HepG2 (cell line): ENCODE measurements at regions not wholly inside any gene's neighbourhood (a gene's known extent, or its start where the extent isn't known, plus 50 kb on each side); places are given as distances from the start of the nearest gene placed in this dataset.

Experiments used
- ATAC-seq: fragments of 200-7000 bp; cut with Tn5 transposase; 3 replicates; pipeline ENCODE4 v1.9.1; 2020; ENCODE audit warnings: mild to moderate bottlenecking, moderate library complexity
- BruUV-seq: library from RNA; stranded (reverse); fragments of 400-500 nt; replicated peaks from 2 replicates; lab custom pipeline; 2021; lab: Mats Ljungman, UMichigan
- CTCF ChIA-PET: fragments of 300-600 bp; formaldehyde crosslinking; extraction: SDS; loops from one replicate; lab custom pipeline; 2021; ENCODE audit warnings: low total read pairs, inconsistent platforms, low intra/inter-chr PET ratio; lab: Yijun Ruan, JAX
- POLR2A ChIA-PET: fragments of 350-600 bp; sonication (Branson Sonifier 250); formaldehyde crosslinking; loops from one replicate; lab custom pipeline; 2020; ENCODE audit warnings: antibody characterized with exemption, inconsistent platforms; lab: Yijun Ruan, JAX
- DNase-seq: peaks from one replicate; pipeline ENCODE4 v3.0.0-alpha.2; 2015; ENCODE audit warnings: low spot score
- FAIRE-seq: peaks from 3 replicates; lab custom pipeline; 2011; peaks lifted over from hg19 to GRCh38; lab: Jason Lieb, UNC
- H2AFZ ChIP-seq: one replicate; pipeline ENCODE4 v1.6.1; 2011; ENCODE audit warnings: low read length, inconsistent platforms
- H3K27ac ChIP-seq: fragments of 300-600 bp; 3 replicates; pipeline ENCODE4 v1.8.0; 2011; ENCODE audit warnings: mixed run types, mild to moderate bottlenecking, mixed read lengths, low read length, inconsistent platforms; ENCODE audit not compliant: insufficient read depth; ENCODE audit errors: extremely low read length
- H3K27me3 ChIP-seq, 2 experiments: fragments of 200-600 bp in 1 of 2; 2 replicates in 1 of 2; 3 replicates in 1 of 2; pipeline versions ENCODE4 v1.6.0 to v1.8.0; 2011; ENCODE audit warnings: low read length in 2 of 2, mild to moderate bottlenecking in 2 of 2, moderate library complexity in 2 of 2, inconsistent platforms in 1 of 2; ENCODE audit not compliant: insufficient read depth in 2 of 2, control insufficient read depth in 1 of 2
- H3K36me3 ChIP-seq, 2 experiments: fragments of 200-600 bp in 1 of 2; replicated peaks in 1 of 2; 2 replicates in 1 of 2; 3 replicates in 1 of 2; pipeline versions ENCODE4 v1.5.1 to v1.8.0; 2011; ENCODE audit warnings: low read length in 2 of 2, inconsistent platforms in 1 of 2; ENCODE audit not compliant: insufficient read depth in 2 of 2, control insufficient read depth in 1 of 2
- H3K4me1 ChIP-seq: 2 replicates; pipeline ENCODE4 v1.5.1; 2012; ENCODE audit warnings: low read length, inconsistent platforms; ENCODE audit not compliant: insufficient read depth
- H3K4me2 ChIP-seq: 2 replicates; pipeline ENCODE4 v1.6.0; 2011; ENCODE audit warnings: low read depth, low read length, inconsistent platforms
- H3K4me3 ChIP-seq, 3 experiments: fragments of 200-600 bp in 1 of 3; sonication (generic), shearing (Covaris generic) in 1 of 3; replicated peaks in 1 of 3; 2 replicates each; pipeline ENCODE4 v1.5.1; 2011 to 2016; ENCODE audit warnings: low read length in 3 of 3, inconsistent platforms in 2 of 3, low read depth in 2 of 3, mild to moderate bottlenecking in 2 of 3, control low read depth in 1 of 3, mixed read lengths in 1 of 3; ENCODE audit not compliant: insufficient read depth in 1 of 3
- H3K79me2 ChIP-seq: one replicate; pipeline ENCODE4 v1.6.1; 2011; ENCODE audit warnings: low read length, inconsistent platforms; ENCODE audit not compliant: insufficient read depth
- H3K9ac ChIP-seq: 2 replicates; pipeline ENCODE4 v1.6.0; 2011; ENCODE audit warnings: mild to moderate bottlenecking, low read depth, low read length, inconsistent platforms; ENCODE audit not compliant: insufficient read depth
- H3K9me3 ChIP-seq: 2 replicates; pipeline ENCODE4 v1.5.1; 2012; ENCODE audit warnings: mild to moderate bottlenecking, low read length
- H4K20me1 ChIP-seq: 2 replicates; pipeline ENCODE4 v1.6.0; 2011; ENCODE audit warnings: inconsistent platforms, mild to moderate bottlenecking, low read length, moderate library complexity; ENCODE audit not compliant: insufficient read depth
- ATRX ChIP-seq: sonication (generic); formaldehyde crosslinking; IDR thresholded peaks from 2 replicates; pipeline ENCODE4 v1.4.0; 2020; ENCODE audit warnings: missing genetic modification reagents, borderline replicate concordance
- BORCS8-MEF2B ChIP-seq: sonication (generic); formaldehyde crosslinking; IDR thresholded peaks from 2 replicates; pipeline ENCODE4 v1.8.0; 2022; ENCODE audit warnings: mild to moderate bottlenecking, missing genetic modification reagents
- DMAP1 ChIP-seq: IDR thresholded peaks from 2 replicates; pipeline ENCODE4 v1.6.1; 2016
- ETV6 ChIP-seq: sonication (generic); formaldehyde crosslinking; conservative IDR thresholded peaks from 2 replicates; pipeline ENCODE4 v1.4.0; 2020; ENCODE audit warnings: missing genetic modification reagents
- HMG20A ChIP-seq: IDR thresholded peaks from 2 replicates; pipeline ENCODE4 v1.6.1; 2016; ENCODE audit warnings: borderline replicate concordance
- JUNB ChIP-seq: sonication (generic); formaldehyde crosslinking; IDR thresholded peaks from 2 replicates; pipeline ENCODE4 v1.8.0; 2022; ENCODE audit warnings: missing genetic modification reagents, mild to moderate bottlenecking, borderline replicate concordance
- MTF2 ChIP-seq: sonication (generic); formaldehyde crosslinking; IDR thresholded peaks from 2 replicates; pipeline ENCODE4 v1.5.0; 2020; ENCODE audit warnings: missing genetic modification reagents, borderline replicate concordance
- SP4 ChIP-seq: sonication (generic); formaldehyde crosslinking; IDR thresholded peaks from 2 replicates; pipeline ENCODE4 v1.8.1; 2023; ENCODE audit warnings: mild to moderate bottlenecking, missing genetic modification reagents
- ZNF101 ChIP-seq: sonication (generic); formaldehyde crosslinking; IDR thresholded peaks from 2 replicates; pipeline ENCODE4 v1.4.0; 2020; ENCODE audit warnings: mild to moderate bottlenecking, low read depth, missing genetic modification reagents, borderline replicate concordance
- ZNF142 ChIP-seq: sonication (generic); formaldehyde crosslinking; IDR thresholded peaks from 2 replicates; pipeline ENCODE4 v1.4.0; 2020; ENCODE audit warnings: missing genetic modification reagents
- ZNF746 ChIP-seq: sonication (generic); formaldehyde crosslinking; IDR thresholded peaks from 2 replicates; pipeline ENCODE4 v1.8.0; 2022; ENCODE audit warnings: mild to moderate bottlenecking, missing genetic modification reagents
- ZNF766 ChIP-seq: sonication (generic); formaldehyde crosslinking; IDR thresholded peaks from 2 replicates; pipeline ENCODE4 v1.5.0; 2020; ENCODE audit warnings: missing genetic modification reagents, borderline replicate concordance
- WGBS: methylation state at CpG from one replicate; pipeline ENCODE4 v1.1.6; 2017; ENCODE audit warnings: low lambda C conversion rate; 5-methylcytosine and 5-hydroxymethylcytosine counted together
- in situ Hi-C: cut with HindIII; loops from 2 replicates; pipeline ENCODE4 v1.10.0; 2017; ENCODE audit warnings: low pct_unique_long_range_greater_than_20kb; ENCODE audit not compliant: extremely low pct_ligation_motif_present
- intact Hi-C: fragments of 100-400 bp; cut with micrococcal nuclease; formaldehyde crosslinking; loops from one replicate; pipeline ENCODE4 v1.10.0; 2022; ENCODE audit not compliant: unreplicated experiment

- TF ChIP-seq ZNF101 (CRISPR knock-in tag) (no peak), JUNB (CRISPR knock-in tag) (no peak), DMAP1 (CRISPR knock-in tag) (no peak), BORCS8-MEF2B (CRISPR knock-in tag) (no peak)
Measured at GRCh38 chr9:1960342-1961042, 54.7 kb upstream of the SMARCA2 start (continued).

GRCh38 chr9:1962122-1962521 is 53.0 kb upstream of the SMARCA2 start:
- no peak overlapping the region for H3K4me3 ChIP-seq
- TF ChIP-seq ATRX (no peak), HMG20A (CRISPR knock-in tag) (no peak), ETV6 (CRISPR knock-in tag) (no peak)
- no TSS peak for BruUV-seq
- in situ Hi-C loops = no loop called here
- no peaks in the 10 kb centered on the region for H4K20me1 ChIP-seq
- WGBS = 12% methylated on average over 2 of the region's 2 CpGs
- H2AFZ ChIP-seq = no peak overlapping the region
- FAIRE-seq = no peak
- ChIA-PET POLR2A (no interaction called here), CTCF (no interaction called here)
- DNase-seq = no peak
- no peaks in the 10 kb centered on the region for H3K4me1 ChIP-seq
- H3K27ac ChIP-seq = no peak overlapping the region
- no peaks in the 10 kb centered on the region for H3K36me3 ChIP-seq
- intact Hi-C loops = no loop called here
- no peak for ATAC-seq
- no peaks in the 10 kb centered on the region for H3K9me3 ChIP-seq
- no peaks in the 10 kb centered on the region; a peak in 1 of 5 replicates for H3K27me3 ChIP-seq
- H3K79me2 ChIP-seq = no peaks in the 10 kb centered on the region
- H3K4me2 ChIP-seq = no peak overlapping the region
- H3K9ac ChIP-seq = no peak overlapping the region

- H3K9me3 ChIP-seq = no peaks in the 10 kb centered on the region
- in situ Hi-C loops (no loop called here), intact Hi-C loops (no loop called here)
- H3K27me3 ChIP-seq = no peaks in the 10 kb centered on the region; a peak in 1 of 5 replicates
- no peaks in the 10 kb centered on the region for H3K4me1 ChIP-seq
- H3K4me3 ChIP-seq = no peak overlapping the region
- ATAC-seq = no peak
- no peak overlapping the region for H3K9ac ChIP-seq
- H4K20me1 ChIP-seq = no peaks in the 10 kb centered on the region
- no peaks in the 10 kb centered on the region for H3K36me3 ChIP-seq
- FAIRE-seq = no peak
- H3K27ac ChIP-seq = no peak overlapping the region
- no peaks in the 10 kb centered on the region for H3K79me2 ChIP-seq
- no peak overlapping the region for H3K4me2 ChIP-seq
- ChIA-PET CTCF (no interaction called here), POLR2A (no interaction called here)
- DNase-seq = no peak
- H2AFZ ChIP-seq = no peak overlapping the region
- BruUV-seq = no TSS peak
- TF ChIP-seq ZNF766 (no peak), MTF2 (CRISPR knock-in tag) (no peak), ZNF142 (CRISPR knock-in tag) (no peak), SP4 (CRISPR knock-in tag) (no peak), ZNF746 (CRISPR knock-in tag) (no peak)
Measured at GRCh38 chr9:1962588-1963106, 52.5 kb upstream of the SMARCA2 start.
